ENCODE measurements at regions not wholly inside any gene's neighbourhood (a gene's known extent, or its start where the extent isn't known, plus 50 kb on each side); places are given as distances from the start of the nearest gene placed in this dataset.

GRCh38 chr5:23718564-23718963 is 211.2 kb downstream of the PRDM9 start:
- no peak for TF ChIP-seq JUNB (IDR thresholded peaks at IDR 0.05)
- TF ChIP-seq CTCF (IDR thresholded peaks at IDR 0.05), result no peak
- no peak for TF ChIP-seq RAD21 (conservative IDR thresholded peaks at IDR 0.05 in 1 of 2, IDR thresholded peaks at IDR 0.05 in 1 of 2)
